ENCODE measurements at regions not wholly inside any gene's neighbourhood (a gene's known extent, or its start where the extent isn't known, plus 50 kb on each side); places are given as distances from the start of the nearest gene placed in this dataset.

- no peaks in the 10 kb centered on the region for H3K9me3 ChIP-seq
- no peaks in the 10 kb centered on the region for H3K27me3 ChIP-seq
- no peak overlapping the region for H3K27ac ChIP-seq
These were observed 146.4 kb upstream of the TMEM106B start for GRCh38 chr7:12064586-12065127.

DNA sequence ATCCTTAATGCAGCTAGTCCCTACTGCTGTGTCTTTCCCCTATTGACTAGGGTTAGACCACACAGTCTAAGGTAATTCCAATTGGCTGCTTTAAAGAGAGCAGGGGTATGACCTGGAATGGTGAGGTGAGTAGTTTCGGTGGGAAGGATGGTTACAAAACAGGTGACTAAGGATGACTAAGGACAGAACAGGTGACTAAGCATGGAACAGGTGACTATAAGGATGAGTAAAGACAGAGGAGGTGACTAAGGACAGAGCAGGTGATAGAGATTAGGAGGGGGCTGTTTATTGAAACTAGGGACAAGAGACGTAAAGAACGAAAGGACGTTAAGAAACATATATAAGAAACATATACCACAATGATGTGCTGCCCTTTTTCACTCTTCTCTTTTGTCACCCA is 145.1 kb upstream of the TMEM106B start:
- Histone ChIP-seq H3K4me3 (no peak overlapping the region), H3K4me1 (no peaks in the 10 kb centered on the region), H3K27ac (no peak overlapping the region), H3K36me3 (no peaks in the 10 kb centered on the region), H3K27me3 (no peaks in the 10 kb centered on the region), H3K9me3 (no peaks in the 10 kb centered on the region)
- TF ChIP-seq, protein P1, sequence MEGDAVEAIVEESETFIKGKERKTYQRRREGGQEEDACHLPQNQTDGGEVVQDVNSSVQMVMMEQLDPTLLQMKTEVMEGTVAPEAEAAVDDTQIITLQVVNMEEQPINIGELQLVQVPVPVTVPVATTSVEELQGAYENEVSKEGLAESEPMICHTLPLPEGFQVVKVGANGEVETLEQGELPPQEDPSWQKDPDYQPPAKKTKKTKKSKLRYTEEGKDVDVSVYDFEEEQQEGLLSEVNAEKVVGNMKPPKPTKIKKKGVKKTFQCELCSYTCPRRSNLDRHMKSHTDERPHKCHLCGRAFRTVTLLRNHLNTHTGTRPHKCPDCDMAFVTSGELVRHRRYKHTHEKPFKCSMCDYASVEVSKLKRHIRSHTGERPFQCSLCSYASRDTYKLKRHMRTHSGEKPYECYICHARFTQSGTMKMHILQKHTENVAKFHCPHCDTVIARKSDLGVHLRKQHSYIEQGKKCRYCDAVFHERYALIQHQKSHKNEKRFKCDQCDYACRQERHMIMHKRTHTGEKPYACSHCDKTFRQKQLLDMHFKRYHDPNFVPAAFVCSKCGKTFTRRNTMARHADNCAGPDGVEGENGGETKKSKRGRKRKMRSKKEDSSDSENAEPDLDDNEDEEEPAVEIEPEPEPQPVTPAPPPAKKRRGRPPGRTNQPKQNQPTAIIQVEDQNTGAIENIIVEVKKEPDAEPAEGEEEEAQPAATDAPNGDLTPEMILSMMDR (IDR thresholded peaks at IDR 0.05), result no peak
- no peak for DNase-seq (ENCODE audit: low spot score)

More at GRCh38 chr7:12064586-12065127, 146.4 kb upstream of the TMEM106B start:
- H3K4me1 ChIP-seq, result no peaks in the 10 kb centered on the region
- no peaks in the 10 kb centered on the region for H3K36me3 ChIP-seq
- TF ChIP-seq, protein P1 (IDR thresholded peaks at IDR 0.05), result no peak
- DNase-seq (ENCODE audit: low spot score), result no peak
- no peak overlapping the region for H3K4me3 ChIP-seq

DNA sequence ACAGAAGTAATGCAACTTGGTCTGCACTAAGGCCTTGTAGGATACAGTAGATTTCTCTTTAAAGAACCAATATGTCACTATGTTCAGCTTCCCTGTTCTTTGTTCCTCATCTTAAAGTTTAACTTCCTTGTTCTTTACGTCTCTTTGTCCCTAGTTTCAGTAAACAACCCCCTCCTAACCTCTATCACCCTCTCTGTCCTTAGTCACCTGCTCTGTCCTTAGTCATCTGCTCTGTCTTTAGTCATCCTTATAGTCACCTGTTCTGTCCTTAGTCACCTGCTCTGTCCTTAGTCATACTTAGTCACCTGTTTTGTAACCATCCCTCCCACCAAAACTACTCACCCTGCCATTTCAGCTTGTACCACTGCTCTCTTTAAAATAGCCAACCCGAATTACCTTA is 144.6 kb upstream of the TMEM106B start:
- Histone ChIP-seq H3K4me1 (no peaks in the 10 kb centered on the region), H3K9me3 (no peaks in the 10 kb centered on the region), H3K27ac (no peak overlapping the region), H3K4me3 (no peak overlapping the region), H3K27me3 (no peaks in the 10 kb centered on the region), H3K36me3 (no peaks in the 10 kb centered on the region)
- TF ChIP-seq, protein P1 (IDR thresholded peaks at IDR 0.05), result no peak
- no peak for DNase-seq (ENCODE audit: low spot score)

GRCh38 chr7:12067156-12067831 is 143.8 kb upstream of the TMEM106B start:
- TF ChIP-seq, protein P1 (IDR thresholded peaks at IDR 0.05), result peak; percentile 40 to 68
- Histone ChIP-seq H3K27ac (no peak overlapping the region), H3K4me3 (no peak overlapping the region), H3K9me3 (no peaks in the 10 kb centered on the region), H3K4me1 (no peaks in the 10 kb centered on the region), H3K27me3 (no peaks in the 10 kb centered on the region), H3K36me3 (no peaks in the 10 kb centered on the region)
- no peak for DNase-seq (ENCODE audit: low spot score)

DNA sequence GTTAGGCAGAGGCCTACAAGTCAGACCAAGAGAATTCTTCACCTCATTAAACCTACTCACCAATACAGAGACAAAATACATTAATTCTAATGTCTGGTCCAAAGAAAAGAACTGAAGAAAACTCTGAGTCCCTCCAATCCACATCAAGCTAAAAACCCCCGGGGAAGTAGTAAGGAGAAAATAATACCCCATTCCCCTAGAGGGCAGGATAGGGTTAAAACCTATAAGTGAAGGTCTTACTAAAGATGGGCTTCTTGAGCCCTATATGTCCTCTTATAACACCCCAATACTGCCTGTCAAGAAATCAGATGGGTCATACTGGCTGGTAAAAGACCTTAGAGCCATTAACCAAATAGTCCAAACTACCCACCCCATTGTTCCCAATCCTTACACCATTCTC is 141.3 kb upstream of the TMEM106B start:
- Histone ChIP-seq H3K9me3 (peaks cover 0 to 2% of the 10 kb centered on the region in 2 donors), H3K27me3 (no peaks in the 10 kb centered on the region), H3K27ac (no peak overlapping the region), H3K36me3 (no peaks in the 10 kb centered on the region), H3K4me1 (no peaks in the 10 kb centered on the region), H3K4me3 (no peak overlapping the region)
- no peak for DNase-seq (ENCODE audit: low spot score)
- TF ChIP-seq, protein P1 (IDR thresholded peaks at IDR 0.05), result no peak

- Histone ChIP-seq H3K4me3 (no peak overlapping the region), H3K36me3 (no peaks in the 10 kb centered on the region), H3K27ac (no peak overlapping the region), H3K27me3 (no peaks in the 10 kb centered on the region), H3K4me1 (no peaks in the 10 kb centered on the region), H3K9me3 (peaks cover 4 to 5% of the 10 kb centered on the region in 2 donors)
- TF ChIP-seq, protein P1 (IDR thresholded peaks at IDR 0.05), result no peak
- no peak for DNase-seq (ENCODE audit: low spot score)
These were observed 136.2 kb upstream of the TMEM106B start for GRCh38 chr7:12074889-12075288.

Data from right atrium auricular region (tissue), 2 donors.